Astrocyte of the spinal cord (primary cell): ENCODE measurements at regions not wholly inside any gene's neighbourhood (a gene's known extent, or its start where the extent isn't known, plus 50 kb on each side); places are given as distances from the start of the nearest gene placed in this dataset.
A peak's percentile ranks its signal among the peaks of the same experiment; 100 is the strongest.
"Not testable (repeated sequence)": the region's sequence is repeated elsewhere in the genome, so short reads cannot be mapped to it uniquely, and the experiment has no call there.

Source experiments
- DNase-seq: peaks from one replicate; pipeline ENCODE4 v3.0.0; 2011; ENCODE audit warnings: low read depth, low spot score
- H3K4me3 ChIP-seq: 2 replicates; pipeline ENCODE4 v1.5.1; 2011; ENCODE audit warnings: low read depth, mild to moderate bottlenecking, low read length, moderate library complexity
- CTCF ChIP-seq: IDR thresholded peaks from 2 replicates; pipeline ENCODE4 v1.5.1; 2012; ENCODE audit warnings: low read depth, mild to moderate bottlenecking, low read length, inconsistent platforms
- in situ Hi-C: cut with HindIII; loops from 2 replicates; pipeline ENCODE4 v1.10.0; 2017; ENCODE audit warnings: low sequenced_read_pairs

GRCh38 chr12:47311010-47311409 lies 231.3 kb upstream of the AMIGO2 start:
- in situ Hi-C loops, result no loop called here
- no peak for DNase-seq

GRCh38 chr12:47308672-47309071 lies 228.9 kb upstream of the AMIGO2 start:
- in situ Hi-C loops, result no loop called here
- DNase-seq, result no peak
- TF ChIP-seq CTCF, result no peak
- no peak overlapping the region for H3K4me3 ChIP-seq

More at GRCh38 chr12:47311010-47311409, 231.3 kb upstream of the AMIGO2 start:
- TF ChIP-seq CTCF, result no peak
- no peak overlapping the region for H3K4me3 ChIP-seq

- DNase-seq, result peak; percentile 81
These were observed 228.1 kb upstream of the AMIGO2 start for GRCh38 chr12:47307680-47308399.

GRCh38 chr12:47306773-47307679 lies 227.3 kb upstream of the AMIGO2 start:
- H3K4me3 ChIP-seq, in situ Hi-C loops: not testable (repeated sequence)
- DNase-seq, result peak; percentile 31

More at GRCh38 chr12:47307680-47308399, 228.1 kb upstream of the AMIGO2 start:
- in situ Hi-C loops, result no loop called here
- no peak overlapping the region for H3K4me3 ChIP-seq
- peak; percentile 64 for TF ChIP-seq CTCF

- H3K4me3 ChIP-seq, result no peak overlapping the region
- in situ Hi-C loops, result no loop called here
- TF ChIP-seq CTCF, result no peak
- no peak for DNase-seq
These were observed 226.4 kb upstream of the AMIGO2 start for GRCh38 chr12:47306130-47306529.

GRCh38 chr12:47305464-47305863 lies 225.7 kb upstream of the AMIGO2 start:
- no peak overlapping the region for H3K4me3 ChIP-seq
- DNase-seq, result no peak
- TF ChIP-seq CTCF, result no peak
- in situ Hi-C loops, result no loop called here
